ENCODE measurements at regions not wholly inside any gene's neighbourhood (a gene's known extent, or its start where the extent isn't known, plus 50 kb on each side); places are given as distances from the start of the nearest gene placed in this dataset.

- TF ChIP-seq GTF2F1 (IDR thresholded peaks at IDR 0.05; ENCODE audit: borderline replicate concordance, low read depth, low read length) (no peak), SP1 (IDR thresholded peaks at IDR 0.05; ENCODE audit: low read depth, low read length) (no peak), CBX8 (IDR thresholded peaks at IDR 0.05; ENCODE audit: borderline replicate concordance, low read depth, low read length) (no peak), CREB1 (IDR thresholded peaks at IDR 0.05) (no peak), FOSL1 (IDR thresholded peaks at IDR 0.05; ENCODE audit: insufficient read depth, low read depth, low read length) (no peak), KDM4A (IDR thresholded peaks at IDR 0.05; ENCODE audit: low read depth, low read length, severe bottlenecking) (no peak)
- TF ChIP-seq, protein P1, sequence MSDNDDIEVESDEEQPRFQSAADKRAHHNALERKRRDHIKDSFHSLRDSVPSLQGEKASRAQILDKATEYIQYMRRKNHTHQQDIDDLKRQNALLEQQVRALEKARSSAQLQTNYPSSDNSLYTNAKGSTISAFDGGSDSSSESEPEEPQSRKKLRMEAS (IDR thresholded peaks at IDR 0.05): no peak
Observed at GRCh38 chr4:30450474-30450873, 269.7 kb upstream of the PCDH7 start (continued).
